NCI-H69 (cell line): ENCODE measurements at regions not wholly inside any gene's neighbourhood (a gene's known extent, or its start where the extent isn't known, plus 50 kb on each side); places are given as distances from the start of the nearest gene placed in this dataset.
"Not testable (repeated sequence)": the region's sequence is repeated elsewhere in the genome, so short reads cannot be mapped to it uniquely, and the experiment has no call there.

Experiments
- DNase-seq: peaks from one replicate; lab custom pipeline; 2025; lab: John Stamatoyannopoulos, UW

DNA sequence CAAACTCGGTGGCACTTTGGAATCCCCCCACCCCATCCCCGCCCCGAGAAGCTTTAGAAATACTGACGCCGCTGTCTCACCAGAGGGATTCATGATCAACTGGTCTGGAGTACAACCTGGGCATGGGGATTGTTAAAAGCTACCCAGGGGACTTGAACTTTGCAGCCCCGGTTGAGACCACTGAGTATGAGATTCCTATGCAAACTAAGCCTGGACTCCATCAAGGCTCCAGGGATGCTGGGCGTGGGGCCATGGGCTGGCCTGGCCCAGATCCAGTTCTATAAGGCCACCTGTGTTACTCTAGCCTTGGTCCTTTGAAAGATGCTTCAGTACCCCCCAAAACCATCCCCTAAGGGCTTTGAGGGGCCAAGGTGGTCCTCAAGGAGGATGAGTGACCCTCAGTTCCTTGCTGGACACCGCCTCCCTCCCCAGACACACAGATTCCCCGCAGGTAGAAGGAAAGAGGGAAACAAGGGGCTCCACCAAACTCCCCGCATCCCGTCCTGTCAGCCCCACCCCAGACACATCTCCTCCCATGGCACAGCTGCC is 68.5 kb downstream of the MRPL36 start:
- no peak for DNase-seq

DNA sequence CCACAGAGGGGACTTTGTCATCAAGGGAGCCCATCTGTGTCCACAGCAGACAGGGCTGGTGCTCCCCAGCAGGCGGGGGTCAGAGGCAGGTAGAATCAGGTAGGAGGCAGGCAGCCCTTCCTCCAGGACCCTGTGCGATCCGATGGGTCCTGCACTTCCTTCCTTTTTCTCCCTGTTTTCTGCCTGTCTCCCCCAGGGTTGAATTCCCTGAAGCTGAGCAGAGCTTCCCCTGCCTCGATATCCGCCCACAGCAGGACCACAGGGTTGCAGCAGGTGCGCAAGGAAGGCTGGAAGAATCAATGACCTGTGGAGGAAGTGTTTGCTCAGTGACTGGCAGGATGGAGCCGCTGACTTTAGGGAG is 69.2 kb downstream of the MRPL36 start:
- DNase-seq = no peak

DNA sequence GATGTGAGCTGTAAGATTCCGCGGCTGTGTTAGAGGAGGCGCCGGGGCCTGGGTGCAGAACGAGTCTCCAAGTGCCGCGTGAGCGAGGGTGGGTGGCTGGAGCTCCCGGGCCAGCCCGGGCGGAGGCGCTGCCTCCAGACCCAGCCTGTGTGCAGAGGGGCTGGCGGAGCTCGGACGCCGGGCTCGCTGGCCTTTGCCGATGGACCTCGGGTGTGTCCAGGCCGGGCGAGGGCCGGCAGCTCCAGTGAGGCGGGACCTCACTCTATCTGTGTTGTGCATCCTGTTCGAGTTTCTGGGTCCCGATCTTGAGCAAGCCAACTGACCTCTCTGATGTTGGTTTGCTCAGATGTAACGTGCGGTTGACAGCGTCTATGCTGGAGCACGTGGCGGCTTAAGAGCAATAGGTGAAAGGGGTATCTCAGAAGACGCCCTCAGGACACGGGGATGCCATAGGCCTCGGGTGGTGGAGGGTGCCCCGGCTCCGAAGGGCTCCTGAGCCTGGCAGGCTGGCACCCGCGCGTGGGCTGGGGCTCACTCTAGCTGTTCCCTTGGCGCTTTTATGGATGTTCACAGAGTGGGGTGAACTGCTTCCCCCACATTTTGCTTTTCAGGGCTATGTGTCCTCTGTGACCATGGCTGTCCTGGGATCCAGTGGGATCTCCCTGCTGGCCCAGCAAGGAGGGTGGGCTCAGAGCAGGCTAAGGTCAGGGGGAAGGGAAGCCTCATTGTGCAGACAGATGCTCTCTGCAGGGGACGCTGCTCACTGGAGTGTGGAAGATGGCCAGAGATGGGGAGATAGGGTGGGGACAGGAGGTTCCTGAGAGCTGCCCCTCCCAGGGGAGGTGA is 69.8 kb downstream of the MRPL36 start:
- DNase-seq = no peak

DNA sequence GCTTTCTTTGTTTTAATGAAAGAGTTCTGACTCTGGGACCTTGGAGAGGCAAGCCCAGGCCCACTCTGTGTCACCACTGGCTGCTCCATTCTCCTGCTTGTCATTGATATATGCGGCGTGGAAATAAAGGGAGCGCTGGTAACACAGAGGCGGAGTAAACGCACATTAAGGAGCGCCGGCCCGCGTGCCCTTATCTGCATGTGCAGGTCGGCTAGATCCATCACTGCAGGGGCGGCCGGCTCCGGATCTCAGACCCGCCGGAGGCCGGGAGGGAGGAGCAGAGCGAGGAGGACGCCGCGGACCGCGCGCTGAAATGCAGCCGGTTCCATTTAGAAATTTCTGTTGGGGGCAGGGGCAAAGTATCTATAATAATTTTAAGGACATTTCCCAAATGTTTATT is 70.8 kb downstream of the MRPL36 start:
- no peak for DNase-seq

- DNase-seq = no peak
Measured at GRCh38 chr5:1727571-1727970, 72.1 kb downstream of the MRPL36 start.

- no peak for DNase-seq
Measured at GRCh38 chr5:1726956-1727355, 72.7 kb downstream of the MRPL36 start.

- DNase-seq = no peak
Measured at GRCh38 chr5:1726469-1726865, 73.2 kb downstream of the MRPL36 start.

DNA sequence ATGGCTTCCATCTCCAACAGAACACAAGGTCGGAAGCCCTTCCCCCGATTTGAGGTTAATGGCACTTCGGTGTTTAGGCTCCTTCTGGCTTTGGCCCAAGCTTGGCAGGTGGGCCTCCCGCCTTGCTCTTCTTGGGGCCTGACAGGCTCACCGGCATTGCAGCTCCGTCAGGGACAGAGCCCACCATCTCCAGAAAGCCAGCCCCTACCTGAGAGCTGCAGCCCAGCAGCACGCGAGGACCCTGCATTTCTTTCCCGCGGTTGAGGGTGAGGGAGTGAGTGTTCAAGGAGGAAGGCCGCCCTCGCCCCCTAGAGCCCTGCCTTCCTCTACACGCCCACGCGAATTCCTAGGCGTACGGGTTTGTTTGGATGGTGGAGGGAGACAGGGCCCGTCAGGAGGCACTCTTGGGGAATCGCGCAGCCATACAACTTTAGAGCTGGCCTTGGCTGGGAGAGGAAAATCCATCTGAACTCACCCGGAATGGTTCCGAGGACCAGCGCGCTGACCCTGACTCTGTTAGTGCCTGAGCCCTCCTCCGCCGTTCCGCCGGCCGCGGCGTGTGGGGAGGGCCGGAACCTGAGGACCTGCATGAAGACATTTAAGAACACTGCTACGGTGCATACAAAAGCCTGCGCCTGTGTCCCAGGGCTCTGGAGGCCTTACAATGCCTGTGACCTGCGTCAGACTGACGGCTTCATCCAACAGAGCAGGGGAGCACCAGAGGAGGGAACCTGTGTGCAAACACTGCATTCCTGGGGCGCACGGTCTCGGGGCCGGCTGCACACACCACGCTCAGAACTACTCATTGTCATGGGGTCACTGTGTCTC is 73.8 kb downstream of the MRPL36 start:
- no peak for DNase-seq

- no peak for DNase-seq
Measured at GRCh38 chr5:1724822-1725602, 74.6 kb downstream of the MRPL36 start.

DNA sequence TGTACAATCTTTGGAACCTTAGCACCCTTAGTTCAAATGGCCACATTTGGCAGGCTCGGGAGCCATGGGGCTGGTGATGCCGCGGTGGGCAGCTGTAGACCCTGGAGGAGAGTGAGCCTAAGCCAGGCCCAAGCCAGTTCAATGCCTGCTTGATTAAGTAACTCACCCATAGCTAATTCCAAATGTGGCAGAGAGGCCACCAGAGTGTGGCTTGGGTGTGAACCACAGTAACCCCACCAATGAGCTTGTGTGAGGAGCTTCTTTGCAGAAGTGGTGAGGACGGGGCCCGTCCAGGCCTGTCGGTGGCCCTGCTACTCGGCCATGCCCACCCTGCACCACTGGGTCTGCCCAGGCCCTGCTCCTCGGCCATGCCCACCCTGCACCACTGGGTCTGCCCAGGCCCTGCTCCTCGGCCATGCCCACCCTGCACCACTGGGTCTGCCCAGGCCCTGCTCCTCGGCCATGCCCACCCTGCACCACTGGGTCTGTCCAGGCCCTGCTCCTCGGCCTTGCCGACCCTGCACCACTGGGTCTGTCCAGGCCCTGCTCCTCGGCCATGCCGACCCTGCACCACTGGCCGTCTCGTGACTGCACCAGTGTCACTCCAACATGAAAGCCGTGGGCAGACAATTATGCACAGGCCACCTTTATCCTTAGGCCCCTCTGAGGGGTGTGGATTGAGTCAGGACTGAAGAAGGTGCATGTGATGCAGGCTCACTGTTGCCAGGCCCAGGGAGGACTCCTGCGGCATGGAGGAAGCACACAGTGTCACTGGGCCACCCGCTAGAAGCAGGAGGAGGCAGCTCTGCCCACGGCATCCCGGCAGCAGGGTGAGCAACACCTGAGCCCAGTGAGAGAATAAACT is 75.4 kb downstream of the MRPL36 start:
- no peak for DNase-seq

- no peak for DNase-seq
Measured at GRCh38 chr5:1723476-1723875, 76.2 kb downstream of the MRPL36 start.

GRCh38 chr5:1722877-1723276 is 76.8 kb downstream of the MRPL36 start:
- no peak for DNase-seq

GRCh38 chr5:1720396-1721110 is 79.1 kb downstream of the MRPL36 start:
- DNase-seq = no peak

GRCh38 chr5:1719860-1720259 is 79.8 kb downstream of the MRPL36 start:
- DNase-seq = no peak

- no peak for DNase-seq
Measured at GRCh38 chr5:1718669-1719068, 81.0 kb downstream of the MRPL36 start.

GRCh38 chr5:1710091-1710490 is 89.5 kb downstream of the MRPL36 start:
- not testable (repeated sequence) for DNase-seq

DNA sequence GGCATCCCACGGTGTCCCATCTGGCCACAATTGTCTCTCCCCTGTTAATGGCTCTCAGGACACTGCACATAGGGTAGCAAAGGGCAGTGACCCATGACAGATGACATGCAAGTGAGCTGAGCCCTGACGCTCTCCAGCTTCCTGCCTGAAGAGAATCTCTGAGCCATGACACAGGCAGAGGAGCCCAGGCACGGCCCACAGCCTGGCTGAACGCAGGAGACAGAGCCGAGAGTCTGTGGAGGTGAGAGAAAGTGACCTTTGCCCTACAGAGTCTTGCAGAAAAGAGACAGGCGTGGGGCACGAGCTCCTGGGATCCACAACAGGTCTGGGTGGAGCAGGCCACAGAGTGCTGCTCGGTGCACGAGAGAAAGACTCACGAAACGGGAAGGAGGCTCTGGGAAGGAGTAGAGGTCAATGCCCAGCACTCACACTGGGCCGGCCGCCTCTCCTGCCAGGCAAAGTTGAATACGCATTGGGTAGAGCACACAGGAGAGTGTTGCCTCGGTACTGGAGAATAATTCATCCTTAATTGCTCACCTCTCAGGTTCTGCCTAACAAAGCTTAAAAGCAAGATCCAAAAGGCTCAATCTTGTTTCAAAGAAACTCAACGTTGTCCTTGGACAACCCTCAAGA is 90.3 kb downstream of the MRPL36 start:
- DNase-seq = no peak

DNA sequence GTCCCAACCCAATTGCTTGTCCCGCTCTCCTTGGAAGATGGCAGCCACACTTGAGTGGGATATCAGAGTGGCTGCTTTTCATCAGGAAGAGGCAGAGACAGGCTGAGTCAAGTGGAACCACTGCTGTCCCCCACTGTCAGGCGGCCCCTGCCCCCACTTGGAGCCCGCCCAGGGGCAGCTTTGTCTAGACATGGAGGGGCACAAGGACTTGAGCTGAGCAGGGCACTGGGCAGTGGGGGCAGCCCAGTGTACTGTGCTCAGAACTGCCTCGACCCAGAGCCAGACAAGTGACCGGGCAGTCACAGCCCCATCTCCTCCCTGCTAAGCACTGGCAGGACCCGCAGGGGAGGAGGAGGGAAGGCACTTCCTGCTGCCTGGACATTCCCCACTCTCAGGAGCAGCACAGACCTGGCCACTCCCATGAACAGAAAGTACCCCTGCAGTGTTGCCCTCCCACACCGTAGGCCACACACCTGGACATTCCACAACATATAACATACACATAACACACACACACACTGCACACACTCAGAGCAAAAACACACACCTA is 91.0 kb downstream of the MRPL36 start:
- no peak for DNase-seq

- no peak for DNase-seq
Measured at GRCh38 chr5:1707467-1707866, 92.2 kb downstream of the MRPL36 start.

DNA sequence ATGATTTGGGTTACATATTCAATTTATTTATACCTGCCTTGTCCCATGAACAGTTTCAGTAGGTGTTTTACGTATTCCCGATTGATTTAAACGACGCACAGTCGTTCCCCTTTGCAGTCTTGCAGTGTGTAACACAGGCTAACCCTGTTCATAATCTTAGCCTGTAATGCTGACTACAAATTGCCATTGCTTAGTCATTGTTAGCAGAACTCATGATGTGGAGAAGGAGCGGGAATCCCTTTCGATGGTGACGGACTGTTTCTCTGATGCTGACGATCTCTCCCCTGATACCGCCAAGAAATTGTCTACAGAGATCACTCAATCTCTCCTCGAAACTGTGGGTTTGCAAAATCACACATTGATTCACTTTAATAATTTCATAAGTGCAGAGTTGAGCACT is 93.2 kb downstream of the MRPL36 start:
- no peak for DNase-seq
